ENCODE measurements at regions not wholly inside any gene's neighbourhood (a gene's known extent, or its start where the extent isn't known, plus 50 kb on each side); places are given as distances from the start of the nearest gene placed in this dataset.

- Histone ChIP-seq H3K27ac (no peak overlapping the region), H3K9ac (no peak overlapping the region), H3K36me3 (ENCODE audit: control insufficient read depth, insufficient read depth, low read length) (no peaks in the 10 kb centered on the region), H3K4me3 (ENCODE audit: low read depth, low read length) (no peak overlapping the region), H3K4me2 (ENCODE audit: low read length) (no peak overlapping the region), H3K9me3 (ENCODE audit: control insufficient read depth, low read length) (no peaks in the 10 kb centered on the region), H3K4me1 (no peaks in the 10 kb centered on the region), H3K27me3 (ENCODE audit: control insufficient read depth, insufficient read depth, low read length) (no peaks in the 10 kb centered on the region), H3K79me2 (no peaks in the 10 kb centered on the region), H2AFZ (no peak overlapping the region)
- no peak for TF ChIP-seq CTCF (IDR thresholded peaks at IDR 0.05)
Observed at GRCh38 chrY:7518387-7518786, 606.8 kb upstream of the AMELY start.

- Histone ChIP-seq H3K4me1 (no peaks in the 10 kb centered on the region), H3K27me3 (ENCODE audit: control insufficient read depth, insufficient read depth, low read length) (no peaks in the 10 kb centered on the region), H3K27ac (no peak overlapping the region), H3K9ac (no peak overlapping the region), H2AFZ (no peak overlapping the region), H3K79me2 (no peaks in the 10 kb centered on the region), H3K4me2 (ENCODE audit: low read length) (no peak overlapping the region), H3K9me3 (ENCODE audit: control insufficient read depth, low read length) (no peaks in the 10 kb centered on the region), H3K36me3 (ENCODE audit: control insufficient read depth, insufficient read depth, low read length) (no peaks in the 10 kb centered on the region), H3K4me3 (ENCODE audit: low read depth, low read length) (no peak overlapping the region)
- no peak for TF ChIP-seq CTCF (IDR thresholded peaks at IDR 0.05)
Observed at GRCh38 chrY:7516268-7516667, 604.7 kb upstream of the AMELY start.

- Histone ChIP-seq H3K9ac (no peak overlapping the region), H3K36me3 (ENCODE audit: control insufficient read depth, insufficient read depth, low read length) (no peaks in the 10 kb centered on the region), H3K4me3 (ENCODE audit: low read depth, low read length) (no peak overlapping the region), H3K79me2 (no peaks in the 10 kb centered on the region), H3K27ac (no peak overlapping the region), H3K4me1 (no peaks in the 10 kb centered on the region), H3K27me3 (ENCODE audit: control insufficient read depth, insufficient read depth, low read length) (no peaks in the 10 kb centered on the region), H2AFZ (no peak overlapping the region), H3K4me2 (ENCODE audit: low read length) (no peak overlapping the region), H3K9me3 (ENCODE audit: control insufficient read depth, low read length) (no peaks in the 10 kb centered on the region)
- TF ChIP-seq CTCF (IDR thresholded peaks at IDR 0.05) = no peak
Observed at GRCh38 chrY:7515812-7516211, 604.3 kb upstream of the AMELY start.

GRCh38 chrY:7502896-7503295 is 591.3 kb upstream of the AMELY start:
- no peak overlapping the region for H3K4me3 ChIP-seq (ENCODE audit: low read depth, low read length)
- no peaks in the 10 kb centered on the region for H3K4me1 ChIP-seq
- H3K4me2 ChIP-seq (ENCODE audit: low read length) = no peak overlapping the region
- H3K36me3 ChIP-seq (ENCODE audit: control insufficient read depth, insufficient read depth, low read length) = no peaks in the 10 kb centered on the region
- no peaks in the 10 kb centered on the region for H3K9me3 ChIP-seq (ENCODE audit: control insufficient read depth, low read length)
- H3K27ac ChIP-seq = no peak overlapping the region
- no peak overlapping the region for H3K9ac ChIP-seq
- no peaks in the 10 kb centered on the region for H3K79me2 ChIP-seq
- H3K27me3 ChIP-seq (ENCODE audit: control insufficient read depth, insufficient read depth, low read length) = no peaks in the 10 kb centered on the region
- TF ChIP-seq CTCF (IDR thresholded peaks at IDR 0.05) = no peak
- no peak overlapping the region for H2AFZ ChIP-seq

DNA sequence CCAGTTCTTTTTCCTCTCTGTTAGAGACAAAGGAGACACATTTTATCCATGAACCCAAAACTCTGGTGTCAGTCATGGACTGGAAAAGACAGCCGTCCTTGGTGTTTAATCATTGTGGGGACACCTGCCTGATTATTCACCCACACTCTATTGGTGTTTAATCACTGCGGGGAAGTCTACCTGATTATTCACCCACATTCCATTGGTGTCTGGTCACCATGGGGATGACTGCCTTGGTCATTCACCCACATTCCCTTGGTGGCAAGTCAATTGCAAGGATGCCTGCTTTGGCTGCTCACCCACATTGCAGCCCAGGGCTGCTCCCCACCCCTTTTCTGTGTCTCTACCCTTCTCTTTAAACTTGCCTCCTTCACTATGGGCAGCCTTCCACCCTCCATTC is 589.7 kb upstream of the AMELY start:
- H3K4me3 ChIP-seq (ENCODE audit: low read depth, low read length) = no peak overlapping the region

More for the DNA sequence above, 589.7 kb upstream of the AMELY start:
- Histone ChIP-seq H3K9ac (no peak overlapping the region), H2AFZ (no peak overlapping the region), H3K9me3 (ENCODE audit: control insufficient read depth, low read length) (no peaks in the 10 kb centered on the region), H3K79me2 (no peaks in the 10 kb centered on the region), H3K4me1 (no peaks in the 10 kb centered on the region), H3K36me3 (ENCODE audit: control insufficient read depth, insufficient read depth, low read length) (no peaks in the 10 kb centered on the region), H3K27me3 (ENCODE audit: control insufficient read depth, insufficient read depth, low read length) (no peaks in the 10 kb centered on the region), H3K27ac (no peak overlapping the region), H3K4me2 (ENCODE audit: low read length) (no peak overlapping the region)
- no peak for TF ChIP-seq CTCF (IDR thresholded peaks at IDR 0.05)
